Right lung (tissue), 2 donors: ENCODE measurements at regions not wholly inside any gene's neighbourhood (a gene's known extent, or its start where the extent isn't known, plus 50 kb on each side); places are given as distances from the start of the nearest gene placed in this dataset.

Experiments used
- DNase-seq, 2 donors: peaks; one replicate each; pipeline ENCODE4 v3.0.0-alpha.2; 2013

DNA sequence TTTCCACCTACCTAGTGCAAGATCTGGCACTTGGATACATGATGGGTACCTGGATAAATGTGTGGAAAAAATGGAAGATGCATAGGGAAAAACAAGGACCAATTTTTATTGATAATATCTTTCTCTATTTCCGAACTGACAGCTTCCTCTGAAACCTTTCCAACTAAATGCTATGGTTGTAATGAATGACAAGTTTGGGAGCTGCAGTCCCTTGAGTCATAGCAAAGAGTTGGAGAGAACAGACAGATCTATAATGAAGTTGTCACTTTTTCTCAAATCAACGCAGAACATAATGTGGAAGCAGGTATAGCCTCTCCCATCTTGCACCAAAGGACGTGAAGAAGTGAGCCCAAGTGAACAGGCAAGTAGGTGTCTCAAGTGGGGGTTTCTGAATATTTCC lies 296.5 kb upstream of the KAZN start:
- no peak for DNase-seq

DNA sequence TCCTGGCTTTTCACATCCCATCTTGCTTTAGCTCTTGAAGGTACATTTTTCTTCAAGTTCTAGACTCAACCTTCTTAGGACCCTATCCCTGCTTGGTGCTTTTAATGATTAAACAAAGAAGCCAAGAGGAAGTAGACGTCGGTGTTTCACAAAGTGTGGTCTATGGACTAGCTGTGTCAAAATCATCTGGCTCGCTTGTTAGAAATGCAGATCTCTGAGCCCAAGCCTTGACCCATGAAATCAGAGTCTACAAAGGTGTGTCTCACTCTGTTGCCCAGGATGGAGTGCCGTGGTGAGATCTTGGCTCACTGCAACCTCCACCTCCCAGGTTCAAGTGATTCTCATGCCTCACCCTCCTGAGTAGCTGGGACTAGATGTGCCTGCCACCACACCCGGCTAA lies 295.5 kb upstream of the KAZN start:
- no peak for DNase-seq

DNA sequence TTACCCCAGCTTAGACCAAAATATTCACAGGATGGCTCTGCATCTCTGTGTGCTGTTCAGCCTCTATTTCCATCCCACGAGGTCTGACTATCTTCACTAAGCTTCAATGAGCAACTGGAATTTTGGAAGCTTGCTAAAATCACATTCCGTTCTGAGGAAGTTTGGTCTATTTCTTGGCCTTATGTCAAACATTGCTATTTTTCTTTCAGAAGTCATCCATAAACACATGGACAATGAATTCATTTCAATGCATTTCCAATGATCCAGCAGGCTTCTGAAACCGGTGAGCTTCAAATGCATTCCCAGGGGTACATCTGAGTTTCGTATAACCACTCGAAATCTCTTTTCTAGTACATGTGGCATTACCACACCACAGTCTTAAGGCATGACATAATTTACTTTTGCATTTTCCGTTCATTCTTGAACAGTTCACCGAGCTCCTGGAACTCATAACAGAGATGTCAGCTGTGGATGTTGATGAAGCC lies 294.1 kb upstream of the KAZN start:
- peak in 1 of 2 donors; percentile 25 for DNase-seq

DNA sequence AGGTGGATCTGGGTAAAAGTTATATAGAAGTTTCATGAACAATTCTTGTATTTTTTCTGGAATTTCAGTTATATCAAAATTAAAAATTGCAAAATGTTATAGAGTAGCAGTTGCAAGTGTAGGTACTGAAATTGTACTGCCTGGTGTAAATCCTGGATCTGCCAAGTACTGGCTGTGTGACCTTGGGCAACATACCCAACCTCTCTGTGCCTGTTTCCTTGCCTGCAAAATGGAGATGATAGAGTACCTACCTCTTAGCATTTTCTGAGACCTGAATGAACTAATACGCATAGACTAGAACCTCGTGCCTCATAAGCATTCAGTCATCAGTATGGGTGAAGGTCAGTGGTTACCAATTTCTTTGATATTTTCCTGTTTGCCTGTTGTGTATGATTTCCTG lies 290.0 kb upstream of the KAZN start:
- DNase-seq = no peak

DNA sequence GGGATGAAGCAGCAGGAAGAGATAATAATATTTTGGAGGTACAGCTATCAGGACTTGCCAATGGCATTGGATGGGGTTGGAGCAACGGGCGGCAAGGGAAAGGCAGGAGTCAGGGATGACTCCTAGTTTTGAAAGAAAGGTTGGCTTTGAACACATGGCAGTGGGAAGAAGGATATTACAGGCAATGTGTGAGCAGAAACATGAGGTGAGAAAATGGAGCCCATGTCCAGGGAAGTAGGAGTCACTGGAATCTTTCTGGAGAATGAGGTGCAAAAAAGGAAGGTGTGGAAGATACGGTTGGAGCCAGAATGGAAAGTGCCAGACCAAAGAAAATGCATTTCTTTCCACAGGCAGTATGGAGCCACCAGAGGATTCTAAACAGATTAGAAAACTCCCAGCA lies 288.5 kb upstream of the KAZN start:
- peak in 1 of 2 donors; percentile 12 for DNase-seq

DNA sequence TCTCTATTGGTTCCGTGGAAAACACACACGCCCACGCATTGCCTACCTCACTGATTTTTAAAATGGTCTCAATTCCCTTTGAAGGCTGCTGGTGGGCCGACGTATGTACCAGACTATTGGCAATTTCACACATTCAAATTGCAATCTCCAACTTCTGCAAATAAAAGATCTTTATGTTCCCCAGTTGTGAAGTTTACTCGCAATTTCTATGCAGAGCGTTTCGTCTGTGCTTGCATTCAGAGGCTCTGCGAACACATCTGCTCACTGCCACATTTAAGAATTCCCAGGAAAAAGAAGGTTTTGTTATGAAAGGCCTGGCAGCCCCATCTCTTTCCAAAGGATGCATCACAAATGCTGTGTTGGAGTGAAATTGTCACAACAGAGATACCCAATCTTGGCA lies 288.0 kb upstream of the KAZN start:
- DNase-seq = no peak

DNA sequence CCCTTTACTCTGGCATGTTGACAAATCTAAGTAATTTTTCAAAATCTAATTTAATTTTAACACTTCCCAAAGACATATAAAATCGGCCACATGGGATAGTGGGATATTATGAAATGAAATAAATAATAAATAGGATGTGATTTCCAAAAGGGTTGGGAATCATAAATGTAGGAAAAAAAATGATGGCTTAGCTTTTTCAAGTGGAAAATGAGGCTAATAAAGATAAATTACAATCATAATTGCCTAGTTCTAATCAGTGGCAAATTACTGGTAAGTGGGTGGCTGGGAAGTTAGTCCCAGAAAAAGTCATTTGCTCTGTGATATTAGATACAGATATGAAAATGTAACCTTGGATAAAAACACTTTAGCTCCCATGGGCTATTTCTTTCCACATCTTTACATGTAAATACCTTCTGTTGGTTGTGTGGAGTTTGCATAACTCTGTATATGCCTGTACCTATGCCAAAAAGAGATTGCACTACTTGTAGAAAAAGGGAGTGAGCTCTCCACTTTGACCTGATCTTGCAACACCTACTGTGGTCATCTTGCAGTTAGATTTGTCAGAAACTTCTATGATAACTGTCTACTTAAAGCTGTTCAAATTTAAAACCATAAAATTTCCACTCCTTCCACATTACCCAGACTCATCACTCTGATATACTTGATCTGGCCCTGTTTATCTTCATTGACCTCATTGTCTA lies 284.6 kb upstream of the KAZN start:
- no peak for DNase-seq

DNA sequence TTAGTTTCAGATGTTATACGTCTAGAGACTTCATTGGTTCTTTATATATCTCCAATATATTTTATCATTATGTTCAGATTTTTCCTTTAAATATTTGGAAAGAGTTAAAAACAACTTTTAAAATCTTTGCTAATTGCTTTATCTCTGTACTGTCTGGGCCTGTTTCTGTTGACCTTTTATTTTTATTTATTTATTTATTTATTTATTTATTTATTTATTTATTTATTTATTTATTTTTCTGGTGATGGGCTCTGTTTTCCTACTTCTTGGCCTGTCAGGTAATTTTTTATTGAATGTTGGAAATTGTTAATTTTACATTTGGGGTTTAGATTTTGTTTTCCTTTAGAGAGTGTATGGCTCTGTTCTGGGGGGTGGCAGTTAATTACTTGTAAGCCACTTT lies 279.7 kb upstream of the KAZN start:
- DNase-seq = no peak

DNA sequence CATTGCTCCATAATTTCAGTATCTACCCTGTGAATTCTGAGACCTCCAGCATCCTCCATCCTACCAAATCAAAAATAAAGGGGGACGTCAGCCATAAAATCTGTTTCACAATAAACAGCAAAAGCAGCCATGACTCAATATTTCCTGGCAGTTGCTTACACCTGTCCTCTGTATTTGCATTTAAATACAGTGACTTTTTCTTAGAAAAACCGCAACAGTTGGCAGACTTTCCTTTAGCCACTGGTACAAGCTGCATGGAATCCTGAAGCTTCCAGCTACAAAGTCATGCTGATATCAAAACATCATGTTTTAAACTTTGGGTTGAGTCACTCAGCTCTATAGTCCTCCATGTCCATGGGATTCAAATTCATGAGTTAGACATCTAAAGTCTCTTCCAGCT lies 278.0 kb upstream of the KAZN start:
- no peak for DNase-seq

DNA sequence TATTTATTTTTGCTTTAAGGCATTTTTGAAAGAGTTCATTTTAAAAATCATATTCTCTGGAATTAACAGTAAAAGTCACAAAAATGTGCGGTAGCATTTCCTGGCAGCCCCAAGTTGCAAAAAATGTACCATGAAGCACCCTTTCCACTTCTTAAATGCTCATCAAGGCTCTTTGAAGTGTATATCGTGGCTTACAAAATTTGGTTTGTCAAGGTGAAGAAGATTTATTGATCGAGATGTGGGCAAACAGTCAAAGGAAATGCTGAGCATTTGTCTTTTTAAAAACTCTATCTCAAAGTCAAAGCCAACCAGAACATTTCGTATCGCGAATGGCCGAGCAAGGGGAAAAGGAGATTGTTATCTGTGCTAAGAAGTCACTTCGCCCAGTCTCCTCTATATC lies 277.5 kb upstream of the KAZN start:
- DNase-seq = no peak

DNA sequence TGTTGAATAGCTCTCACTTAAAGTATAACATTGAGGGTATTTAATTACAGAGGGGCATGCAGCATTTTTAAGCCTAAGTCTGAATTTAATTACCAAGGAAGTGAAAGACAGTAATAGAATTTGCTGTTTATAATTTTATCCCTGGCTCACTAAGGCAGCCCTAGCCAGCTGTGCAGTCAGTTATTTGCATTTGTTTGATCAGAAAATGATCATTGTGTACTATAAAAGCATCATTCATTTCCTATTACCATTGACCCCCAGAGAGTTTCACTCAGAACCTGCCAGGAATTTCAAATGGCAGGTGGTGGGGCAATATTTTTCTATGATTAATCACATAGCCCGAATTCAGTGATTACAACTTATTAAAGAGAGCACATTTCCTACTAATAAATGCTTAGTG lies 277.1 kb upstream of the KAZN start:
- no peak for DNase-seq

DNA sequence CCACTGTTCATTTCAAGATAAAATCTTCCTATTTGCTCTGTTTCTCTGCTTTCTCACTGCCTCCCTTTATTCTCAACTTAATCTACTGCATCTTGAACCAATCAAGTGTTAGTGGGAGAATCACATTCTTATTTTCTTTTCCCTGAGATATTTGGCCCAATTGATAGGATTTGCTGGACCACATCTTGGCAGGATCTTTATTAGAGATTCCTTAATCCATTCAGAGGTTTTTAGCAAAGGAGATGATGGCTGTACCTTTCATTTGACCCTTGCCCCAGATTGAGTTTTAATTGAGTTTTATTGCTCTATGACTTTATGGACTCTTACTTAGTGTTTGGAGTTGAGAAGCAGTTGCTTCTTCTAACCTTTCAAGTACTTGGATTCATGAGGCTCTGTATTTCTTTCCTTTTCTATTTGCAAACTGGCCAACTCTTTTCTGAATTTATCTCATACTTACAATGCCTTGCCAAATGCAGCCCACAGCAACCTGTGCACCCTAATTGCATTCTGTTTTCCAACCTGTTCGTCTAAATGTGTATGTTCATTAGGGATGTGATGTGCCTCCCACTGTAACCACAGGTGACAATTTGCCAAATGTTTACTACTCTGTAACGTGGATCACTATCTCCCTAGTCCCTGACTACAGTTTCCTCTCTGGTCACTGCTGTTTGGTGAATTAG lies 274.8 kb upstream of the KAZN start:
- no peak for DNase-seq

DNA sequence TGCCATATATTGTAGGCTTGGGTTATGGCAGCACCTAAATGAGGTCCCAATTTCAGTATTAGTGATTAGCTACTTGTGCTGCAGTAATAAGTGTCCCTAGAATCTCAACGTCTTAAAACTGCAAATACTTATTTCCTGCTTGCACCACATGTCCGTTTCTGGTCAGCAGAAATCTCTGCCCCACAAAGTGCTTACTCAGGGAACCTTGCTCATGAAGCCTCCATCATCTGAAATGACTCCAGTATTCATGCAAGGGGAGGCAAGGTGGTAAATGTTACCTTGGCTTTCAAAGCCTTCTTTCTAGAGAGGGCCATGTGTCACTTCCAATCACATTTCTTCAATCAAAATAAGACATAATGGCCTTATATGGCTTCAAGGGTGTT lies 274.2 kb upstream of the KAZN start:
- DNase-seq = no peak

DNA sequence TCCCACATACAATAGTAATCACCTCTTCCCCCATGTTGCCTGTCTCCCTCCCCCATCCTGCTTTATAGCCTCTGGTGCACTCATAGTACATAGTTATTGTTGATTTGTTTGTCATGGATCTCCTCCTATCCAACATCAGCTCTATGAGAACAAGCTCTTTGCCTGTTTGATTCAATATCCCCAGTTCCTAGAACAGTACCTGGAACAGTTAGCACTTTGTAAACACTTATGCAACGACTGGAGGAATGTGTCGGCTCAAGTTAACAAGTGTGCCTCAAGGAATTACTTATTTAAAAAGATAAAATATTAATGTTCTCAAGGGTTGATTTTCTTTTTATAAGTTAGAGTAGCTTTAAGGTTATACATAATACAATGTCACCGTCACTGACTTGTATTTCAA lies 271.6 kb upstream of the KAZN start:
- DNase-seq = no peak

DNA sequence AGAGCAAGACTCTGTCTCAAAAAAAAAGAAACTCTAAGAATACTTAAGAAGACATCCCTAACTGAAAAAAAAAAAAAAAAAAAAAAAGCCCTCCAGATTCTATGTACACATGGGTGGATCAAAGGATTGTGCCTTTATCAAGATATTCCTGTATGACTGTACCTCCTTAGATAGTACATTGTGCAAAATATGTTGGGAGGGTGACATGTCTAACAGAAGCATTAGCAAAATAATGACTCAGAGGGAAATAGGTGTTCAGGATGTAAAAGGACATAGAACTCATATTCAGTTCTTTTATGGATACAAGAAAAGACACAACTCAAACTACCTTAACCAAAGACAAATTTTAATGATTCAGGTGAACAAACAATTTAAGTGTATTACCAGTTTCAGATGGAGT lies 269.8 kb upstream of the KAZN start:
- no peak for DNase-seq

DNA sequence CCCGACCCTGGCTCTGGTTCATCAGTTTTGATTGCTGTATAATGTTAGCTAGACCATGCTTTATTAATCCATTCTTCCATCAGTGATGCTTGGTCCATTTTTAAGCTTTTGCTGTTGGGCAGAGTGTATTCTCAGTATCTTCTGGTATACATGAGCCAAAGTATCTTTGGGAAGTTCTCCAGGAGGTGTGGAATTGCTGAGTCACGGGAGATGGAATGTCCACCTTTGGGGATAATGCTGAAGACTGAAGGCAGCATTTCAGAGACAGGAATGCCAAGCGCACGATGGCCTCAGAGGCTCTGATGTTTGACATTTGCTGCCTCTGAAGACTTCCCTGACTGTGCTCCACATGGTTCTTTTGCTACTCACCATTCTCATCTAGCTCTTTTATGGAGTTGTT lies 266.3 kb upstream of the KAZN start:
- no peak for DNase-seq

DNA sequence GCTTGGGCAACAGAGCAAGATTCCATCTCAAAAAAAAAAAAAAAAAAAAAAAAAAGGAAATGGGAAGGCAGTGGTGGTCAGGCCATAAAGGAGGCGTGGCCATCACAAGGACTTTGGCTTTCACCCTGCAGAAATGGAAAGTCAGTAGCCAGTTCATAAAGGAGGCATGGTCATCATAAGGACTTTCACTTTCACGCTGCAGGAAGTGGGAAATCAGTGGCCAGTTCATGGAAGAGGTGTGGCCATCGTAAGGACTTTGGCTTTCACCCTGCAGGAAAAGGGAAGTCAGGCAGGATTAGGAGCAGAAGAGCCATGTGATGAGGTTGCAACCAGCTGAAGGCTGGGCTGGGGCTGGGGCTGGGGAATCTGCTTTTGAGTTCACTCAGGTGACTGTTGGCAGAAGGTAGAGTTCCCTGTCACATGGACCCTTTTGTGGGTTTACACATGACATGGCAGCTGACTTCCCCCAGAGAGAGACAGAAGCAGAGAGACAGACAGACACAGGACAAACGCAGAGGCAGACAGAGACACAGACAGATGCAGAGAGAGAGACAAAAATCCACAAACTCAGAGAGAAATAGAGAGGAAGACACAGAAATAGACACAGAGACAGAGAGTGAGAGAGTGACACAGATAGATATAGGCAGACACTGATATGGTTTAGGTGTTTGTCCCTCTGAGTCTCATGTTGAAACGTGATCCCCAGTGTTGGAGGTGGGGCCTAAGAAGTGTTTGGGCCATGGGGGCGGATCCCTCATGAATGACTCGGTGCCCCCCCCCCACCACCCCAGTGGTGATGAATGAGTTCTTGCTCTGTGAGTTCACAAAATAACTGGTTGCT lies 263.9 kb upstream of the KAZN start:
- DNase-seq = no peak

DNA sequence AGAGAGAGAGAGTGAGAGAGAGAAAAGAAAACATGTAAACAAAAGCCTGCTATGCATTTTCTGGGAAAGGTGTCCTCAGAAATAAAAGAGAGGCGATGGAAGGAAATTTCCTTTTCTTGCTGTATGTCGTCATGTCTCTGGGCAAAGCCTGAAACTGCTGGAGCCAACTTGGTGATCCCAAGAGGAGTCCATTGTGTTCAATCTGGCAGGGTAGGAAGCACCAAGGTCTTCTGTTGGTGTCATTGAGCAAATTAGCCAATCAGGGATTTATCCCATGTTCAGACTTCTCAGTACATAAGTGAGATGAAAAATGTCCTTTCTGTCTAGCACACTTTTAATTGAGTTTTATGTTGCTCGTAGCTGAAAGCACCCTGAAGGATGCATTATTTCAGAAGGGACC lies 260.0 kb upstream of the KAZN start:
- DNase-seq = no peak

DNA sequence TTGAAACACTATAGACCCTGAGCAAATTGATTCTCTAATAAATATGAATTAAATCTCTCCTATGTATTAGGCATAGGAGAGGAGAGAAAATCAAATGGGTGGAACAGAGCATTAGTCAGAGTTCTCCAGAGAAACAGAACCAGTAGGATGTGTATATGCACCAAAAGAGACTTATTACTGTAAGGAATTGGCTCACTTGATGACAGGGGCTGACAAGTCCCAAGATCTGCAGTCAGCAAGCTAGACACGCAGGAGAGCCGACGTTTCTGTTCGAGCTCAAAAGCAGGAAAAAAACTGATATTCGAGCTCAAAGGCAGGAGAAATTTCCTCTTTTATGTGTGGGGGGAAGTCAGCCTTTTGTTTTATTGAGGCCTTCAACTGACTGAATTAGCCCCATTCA lies 259.2 kb upstream of the KAZN start:
- no peak for DNase-seq

DNA sequence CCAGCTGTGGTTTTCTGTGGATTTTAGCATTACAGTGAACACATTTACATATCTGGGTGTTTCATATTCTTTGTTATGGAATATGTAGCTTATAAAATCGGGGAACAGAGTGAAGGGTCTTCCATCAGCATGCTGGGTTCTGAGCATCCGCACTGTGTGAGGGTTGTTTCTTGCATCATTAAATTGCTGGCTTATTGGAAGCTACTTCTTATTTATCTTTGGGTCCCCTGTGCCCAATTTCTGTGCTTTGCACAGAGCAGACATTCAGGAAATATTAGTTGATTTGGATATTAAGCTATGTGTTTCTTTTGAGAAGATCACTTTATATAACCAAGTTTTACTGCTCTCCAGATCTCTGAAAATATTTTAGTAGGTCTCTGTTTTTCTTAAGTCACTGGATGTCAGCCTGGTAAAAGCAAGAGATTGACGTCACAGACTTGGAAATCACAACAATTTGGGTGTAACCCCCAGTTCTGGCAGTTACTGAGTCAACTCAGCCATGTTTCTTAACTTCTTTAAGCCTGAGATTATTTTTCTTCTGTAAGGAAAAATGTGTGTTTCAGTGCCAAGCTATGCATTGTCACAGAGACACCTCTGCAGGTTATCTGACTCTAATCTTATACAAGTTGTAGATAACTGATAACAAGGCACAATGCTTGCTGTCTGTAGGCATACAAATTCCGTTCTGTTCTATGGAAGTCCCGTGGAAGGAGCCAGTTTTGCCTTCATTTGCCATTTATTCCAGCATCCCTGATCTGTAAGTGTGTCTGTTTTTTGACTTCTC lies 258.3 kb upstream of the KAZN start:
- no peak for DNase-seq

DNA sequence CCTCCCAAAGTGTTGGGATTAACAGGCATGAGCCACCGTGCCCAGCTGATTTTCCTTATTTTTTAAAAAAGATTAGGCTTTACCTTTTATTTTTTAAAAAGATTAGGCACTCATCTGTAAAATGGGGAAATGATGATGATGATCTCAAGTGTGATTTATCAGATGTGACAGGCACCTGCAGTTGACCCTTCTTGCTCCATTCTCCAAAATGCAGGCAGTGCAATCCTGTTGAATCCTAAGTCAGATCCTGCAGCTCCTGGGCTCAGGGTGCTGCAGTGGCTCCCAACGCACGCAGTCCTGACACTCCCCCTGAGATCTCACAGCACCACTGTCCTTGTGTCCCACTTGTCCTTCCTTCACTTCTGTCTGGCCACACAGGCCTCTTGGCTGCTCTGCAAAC lies 257.3 kb upstream of the KAZN start:
- DNase-seq = no peak

DNA sequence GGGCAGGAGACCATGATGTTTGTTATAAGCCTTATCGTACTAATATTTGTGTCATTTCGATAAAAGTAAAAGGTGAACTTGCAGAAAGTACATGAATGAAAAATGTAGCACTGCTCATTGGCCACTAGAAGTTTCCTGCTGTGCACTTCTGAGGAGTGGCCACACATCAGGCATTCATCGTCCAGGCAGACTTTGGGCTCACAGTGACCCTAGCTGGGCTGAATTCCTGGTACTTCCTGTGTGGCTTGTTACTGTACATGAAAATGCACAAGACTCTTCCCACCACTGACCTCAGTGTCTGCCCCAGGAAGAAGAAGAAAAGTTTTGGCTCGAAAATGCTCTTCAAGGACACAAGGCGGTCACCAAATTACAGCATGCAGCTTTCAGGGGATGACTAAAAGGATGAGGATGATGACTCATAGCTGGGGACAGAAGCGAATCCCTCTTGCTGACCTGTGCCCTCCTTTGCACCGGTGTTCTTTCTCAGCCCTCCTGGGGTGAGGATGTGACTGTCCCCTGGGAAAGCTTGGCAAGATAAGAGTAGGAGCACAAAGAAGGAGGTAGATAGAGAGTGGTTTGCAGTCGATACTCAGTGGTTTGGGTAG lies 252.4 kb upstream of the KAZN start:
- DNase-seq = no peak
